ENCODE measurements at regions not wholly inside any gene's neighbourhood (a gene's known extent, or its start where the extent isn't known, plus 50 kb on each side); places are given as distances from the start of the nearest gene placed in this dataset.
A peak's percentile ranks its signal among the peaks of the same experiment; 100 is the strongest.

- intact Hi-C loops (cut with DNase I), result loop anchor here in 1 of 2 donors (10.0 kb wide), 1 partner anchor 61 kb away; no protein-coding TSS in a partner anchor
- no peak for DNase-seq (ENCODE audit: low spot score)
Measured at GRCh38 chr6:44556046-44556445, 168.5 kb downstream of the CDC5L start.

GRCh38 chr6:44558024-44558831 is 170.7 kb downstream of the CDC5L start:
- intact Hi-C loops (cut with DNase I), result loop anchor here in 1 of 2 donors (10.0 kb wide), 1 partner anchor 63 kb away; no protein-coding TSS in a partner anchor
- no peak for DNase-seq (ENCODE audit: low spot score)

- intact Hi-C loops (cut with DNase I), result loop anchor here in 1 of 2 donors (10.0 kb wide), 1 partner anchor 64 kb away; no protein-coding TSS in a partner anchor
- DNase-seq (ENCODE audit: low spot score), result no peak
Measured at GRCh38 chr6:44558832-44559251, 171.3 kb downstream of the CDC5L start.

- intact Hi-C loops (cut with DNase I), result loop anchor here in 1 of 2 donors (10.0 kb wide), 1 partner anchor 65 kb away; no protein-coding TSS in a partner anchor
- no peak for DNase-seq (ENCODE audit: low spot score)
Measured at GRCh38 chr6:44559486-44560270, 172.2 kb downstream of the CDC5L start.

- no peak for DNase-seq (ENCODE audit: low spot score)
- intact Hi-C loops (cut with DNase I), result no loop called here
Measured at GRCh38 chr6:44560458-44561059, 173.1 kb downstream of the CDC5L start.

GRCh38 chr6:44561060-44561623 is 173.6 kb downstream of the CDC5L start:
- no peak for DNase-seq (ENCODE audit: low spot score)
- intact Hi-C loops (cut with DNase I), result no loop called here

GRCh38 chr6:44561832-44562665 is 174.5 kb downstream of the CDC5L start:
- no peak for DNase-seq (ENCODE audit: low spot score)
- intact Hi-C loops (cut with DNase I), result no loop called here

- intact Hi-C loops (cut with DNase I), result no loop called here
- no peak for DNase-seq (ENCODE audit: low spot score)
Measured at GRCh38 chr6:44563397-44563796, 175.9 kb downstream of the CDC5L start.

GRCh38 chr6:44564906-44565524 is 177.5 kb downstream of the CDC5L start:
- DNase-seq (ENCODE audit: low spot score), result no peak
- intact Hi-C loops (cut with DNase I), result no loop called here

- intact Hi-C loops (cut with DNase I), result no loop called here
- no peak for DNase-seq (ENCODE audit: low spot score)
Measured at GRCh38 chr6:44567406-44567805, 179.9 kb downstream of the CDC5L start.

GRCh38 chr6:44569131-44569530 is 181.6 kb downstream of the CDC5L start:
- intact Hi-C loops (cut with DNase I), result no loop called here
- no peak for DNase-seq (ENCODE audit: low spot score)

GRCh38 chr6:44569931-44570385 is 182.5 kb downstream of the CDC5L start:
- intact Hi-C loops (cut with DNase I), result no loop called here
- DNase-seq (ENCODE audit: low spot score), result peak; percentile 88

GRCh38 chr6:44571510-44571909 is 184.0 kb downstream of the CDC5L start:
- intact Hi-C loops (cut with DNase I), result no loop called here
- DNase-seq (ENCODE audit: low spot score), result no peak

GRCh38 chr6:44572346-44572745 is 184.8 kb downstream of the CDC5L start:
- DNase-seq (ENCODE audit: low spot score), result no peak
- intact Hi-C loops (cut with DNase I), result no loop called here

- no peak for DNase-seq (ENCODE audit: low spot score)
- intact Hi-C loops (cut with DNase I), result no loop called here
Measured at GRCh38 chr6:44575644-44576043, 188.1 kb downstream of the CDC5L start.

- no peak for DNase-seq (ENCODE audit: low spot score)
- intact Hi-C loops (cut with DNase I), result no loop called here
Measured at GRCh38 chr6:44576132-44576631, 188.7 kb downstream of the CDC5L start.

- intact Hi-C loops (cut with DNase I), result no loop called here
- no peak for DNase-seq (ENCODE audit: low spot score)
Measured at GRCh38 chr6:44580901-44581300, 193.4 kb downstream of the CDC5L start.

GRCh38 chr6:44582930-44583329 is 195.4 kb downstream of the CDC5L start:
- no peak for DNase-seq (ENCODE audit: low spot score)
- intact Hi-C loops (cut with DNase I), result no loop called here

All from posterior vena cava (tissue), 2 donors.